K562 (cell line): ENCODE measurements at regions not wholly inside any gene's neighbourhood (a gene's known extent, or its start where the extent isn't known, plus 50 kb on each side); places are given as distances from the start of the nearest gene placed in this dataset.

ENCODE experiments used
- ATAC-seq: fragments of 200-7000 bp; cut with Tn5 transposase; 3 replicates; pipeline ENCODE4 v1.9.1; 2020; ENCODE audit warnings: moderate library complexity
- BruUV-seq: library from RNA; stranded (reverse); fragments of 400-500 nt; replicated peaks from 2 replicates; lab custom pipeline; 2021; lab: Mats Ljungman, UMichigan
- CTCF ChIA-PET: fragments of 300-600 bp; formaldehyde crosslinking; extraction: SDS; loops from one replicate; lab custom pipeline; 2021; ENCODE audit warnings: low intra/inter-chr PET ratio; lab: Yijun Ruan, JAX
- POLR2A ChIA-PET: fragments of 300-600, 350-650 bp; sonication (Branson Sonifier 250); formaldehyde crosslinking; extraction: SDS; loops from one replicate; lab custom pipeline; 2021; ENCODE audit warnings: antibody characterized with exemption, inconsistent platforms; lab: Yijun Ruan, JAX
- DNase-seq, 4 experiments: peaks; one replicate each; pipeline versions ENCODE4 v3.0.0 to v3.0.0-alpha.2; 2011 to 2018; ENCODE audit warnings: low spot score in 3 of 4, mixed read lengths in 3 of 4; ENCODE audit errors: extremely low read depth in 1 of 4
- FAIRE-seq: peaks from 2 replicates; lab custom pipeline; 2011; peaks lifted over from hg19 to GRCh38; lab: Jason Lieb, UNC
- H2AFZ ChIP-seq: 2 replicates; pipeline ENCODE4 v1.6.0; 2011; ENCODE audit warnings: low read depth, low read length, control low read depth, inconsistent platforms
- H3K27ac ChIP-seq: fragments of 200-600 bp; 3 replicates; pipeline ENCODE4 v1.8.0; 2011; ENCODE audit warnings: low read depth, mild to moderate bottlenecking, control low read depth, inconsistent platforms, low read length, moderate library complexity, mixed read lengths; ENCODE audit errors: extremely low read depth
- H3K27me3 ChIP-seq, 2 experiments: fragments of 300-600 bp in 1 of 2; 2 replicates in 1 of 2; 3 replicates in 1 of 2; pipeline versions ENCODE4 v1.6.0 to v1.8.0; 2011; ENCODE audit warnings: inconsistent platforms in 2 of 2, low read length in 2 of 2, mild to moderate bottlenecking in 1 of 2, mixed read lengths in 1 of 2, moderate library complexity in 1 of 2; ENCODE audit not compliant: control insufficient read depth in 2 of 2, insufficient read depth in 2 of 2
- H3K36me3 ChIP-seq: fragments of 300-600 bp; 3 replicates; pipeline ENCODE4 v1.8.0; 2011; ENCODE audit warnings: mild to moderate bottlenecking, low read length, inconsistent platforms; ENCODE audit not compliant: control insufficient read depth, insufficient read depth
- H3K4me1 ChIP-seq, 2 experiments: fragments of 200-600 bp in 1 of 2; replicated peaks in 1 of 2; 2 replicates in 1 of 2; 3 replicates in 1 of 2; pipeline versions ENCODE4 v1.5.1 to v1.8.0; 2011; ENCODE audit warnings: inconsistent platforms in 2 of 2, low read length in 2 of 2, mild to moderate bottlenecking in 1 of 2, mixed read lengths in 1 of 2, moderate library complexity in 1 of 2; ENCODE audit not compliant: control insufficient read depth in 2 of 2, insufficient read depth in 2 of 2
- H3K4me2 ChIP-seq: 2 replicates; pipeline ENCODE4 v1.6.1; 2011; ENCODE audit warnings: low read length, control low read depth, inconsistent platforms, mixed read lengths; ENCODE audit not compliant: insufficient read depth
- H3K4me3 ChIP-seq: fragments of 200-600 bp; sonication (generic), shearing (Covaris generic); 2 replicates; pipeline ENCODE4 v1.5.1; 2016; ENCODE audit warnings: control low read depth, inconsistent platforms
- H3K79me2 ChIP-seq: fragments of 200-600 bp; 3 replicates; pipeline ENCODE4 v1.8.0; 2011; ENCODE audit warnings: low read length, inconsistent platforms; ENCODE audit not compliant: control insufficient read depth, insufficient read depth
- H3K9ac ChIP-seq, 2 experiments: 2 replicates each; pipeline versions ENCODE4 v1.6.0 to v1.6.1; 2011; ENCODE audit warnings: low read depth in 2 of 2, low read length in 2 of 2, control low read depth in 1 of 2, inconsistent platforms in 1 of 2, mild to moderate bottlenecking in 1 of 2, mixed read lengths in 1 of 2; ENCODE audit not compliant: insufficient read depth in 1 of 2
- H3K9me1 ChIP-seq: one replicate; pipeline ENCODE4 v1.6.0; 2011; ENCODE audit warnings: inconsistent platforms, mild to moderate bottlenecking, low read length, moderate library complexity; ENCODE audit not compliant: control insufficient read depth, insufficient read depth
- H3K9me3 ChIP-seq: replicated peaks from 2 replicates; pipeline ENCODE4 v1.5.1; 2011; ENCODE audit warnings: low read depth, low read length, inconsistent platforms; ENCODE audit not compliant: control insufficient read depth, insufficient read depth
- H4K20me1 ChIP-seq: replicated peaks from 2 replicates; pipeline ENCODE4 v1.6.1; 2011; ENCODE audit warnings: low read length, inconsistent platforms, mixed read lengths; ENCODE audit not compliant: control insufficient read depth, insufficient read depth
- IFI16 ChIP-seq: fragments of 250-450 bp; sonication (Bioruptor Pico); IDR thresholded peaks from 2 replicates; pipeline ENCODE4 v2.1.2; 2022; ENCODE audit warnings: mild to moderate bottlenecking, inconsistent platforms
- YY1 ChIP-seq, 3 experiments: IDR thresholded peaks; 2 replicates each; pipeline ENCODE4 v1.6.1; 2011; ENCODE audit warnings: low read length in 2 of 3, mild to moderate bottlenecking in 2 of 3, moderate library complexity in 2 of 3, borderline replicate concordance in 1 of 3, control low read depth in 1 of 3, low read depth in 1 of 3; ENCODE audit not compliant: insufficient read depth in 3 of 3, insufficient replicate concordance in 2 of 3, control insufficient read depth in 1 of 3, insufficient read length in 1 of 3; ENCODE audit errors: extremely low read depth in 1 of 3
- ZNF175 ChIP-seq: fragments of 200-800 bp; sonication (Bioruptor generic); IDR thresholded peaks from 2 replicates; pipeline ENCODE4 v1.6.1; 2016; ENCODE audit warnings: low read depth, mild to moderate bottlenecking, missing genetic modification characterization, missing compliant biosample characterization
- WGBS: fragments of 100-300 bp; shearing (Covaris generic); methylation state at CpG from one replicate; pipeline ENCODE4 v1.1.6; 2016; ENCODE audit warnings: low coverage, mixed read lengths; ENCODE audit not compliant: insufficient coverage; ENCODE audit errors: missing lambda C conversion rate; 5-methylcytosine and 5-hydroxymethylcytosine counted together
- in situ Hi-C: fragments of 300-500 bp; cut with MboI; formaldehyde crosslinking; loops from 4 replicates; pipeline ENCODE4 v1.15.0; 2018; ENCODE audit warnings: inconsistent platforms, mixed read lengths
- intact Hi-C: fragments of 100-400 bp; cut with micrococcal nuclease; formaldehyde crosslinking; loops from 2 replicates; pipeline ENCODE4 v1.14.2; 2022
- TF ChIP-seq, protein P1 (sequence below): fragments of 250-450 bp; sonication (Bioruptor Pico); IDR thresholded peaks from 2 replicates; pipeline ENCODE4 v1.5.0; 2021; ENCODE audit warnings: mild to moderate bottlenecking, borderline replicate concordance
- TF ChIP-seq, protein P2 (sequence below): fragments of 450-650 bp; IDR thresholded peaks from 2 replicates; pipeline ENCODE4 v1.6.1; 2016; ENCODE audit warnings: antibody characterized with exemption

GRCh38 chr7:41568135-41568534 is 134.8 kb downstream of the INHBA start:
- 8% methylated on average over 1 of the region's 1 CpG for WGBS
- CTCF ChIA-PET = no interaction called here
- H3K9me3 ChIP-seq = no peaks in the 10 kb centered on the region; the same call in 1 of the 2 replicates

More at GRCh38 chr7:41568135-41568534, 134.8 kb downstream of the INHBA start:
- no TSS peak for BruUV-seq
- Histone ChIP-seq H3K27me3 (no peaks in the 10 kb centered on the region), H4K20me1 (no peaks in the 10 kb centered on the region), H3K4me2 (no peak overlapping the region), H3K9ac (no peak overlapping the region), H3K9me1 (no peaks in the 10 kb centered on the region), H3K27ac (no peak overlapping the region), H3K36me3 (no peaks in the 10 kb centered on the region)
- POLR2A ChIA-PET = no interaction called here
- DNase-seq (no peak), FAIRE-seq (no peak)
- TF ChIP-seq YY1 (IDR thresholded peaks at IDR 0.05; ENCODE audit: borderline replicate concordance in 1 of 3, control insufficient read depth in 1 of 3, extremely low read depth in 1 of 3, insufficient read depth in 3 of 3, insufficient read length in 1 of 3, insufficient replicate concordance in 2 of 3, low read depth in 1 of 3, low read length in 2 of 3) (no peak), IFI16 (CRISPR knock-in tag) (no peak), ZNF175 (CRISPR knock-in tag) (no peak)
- TF ChIP-seq, protein P1, sequence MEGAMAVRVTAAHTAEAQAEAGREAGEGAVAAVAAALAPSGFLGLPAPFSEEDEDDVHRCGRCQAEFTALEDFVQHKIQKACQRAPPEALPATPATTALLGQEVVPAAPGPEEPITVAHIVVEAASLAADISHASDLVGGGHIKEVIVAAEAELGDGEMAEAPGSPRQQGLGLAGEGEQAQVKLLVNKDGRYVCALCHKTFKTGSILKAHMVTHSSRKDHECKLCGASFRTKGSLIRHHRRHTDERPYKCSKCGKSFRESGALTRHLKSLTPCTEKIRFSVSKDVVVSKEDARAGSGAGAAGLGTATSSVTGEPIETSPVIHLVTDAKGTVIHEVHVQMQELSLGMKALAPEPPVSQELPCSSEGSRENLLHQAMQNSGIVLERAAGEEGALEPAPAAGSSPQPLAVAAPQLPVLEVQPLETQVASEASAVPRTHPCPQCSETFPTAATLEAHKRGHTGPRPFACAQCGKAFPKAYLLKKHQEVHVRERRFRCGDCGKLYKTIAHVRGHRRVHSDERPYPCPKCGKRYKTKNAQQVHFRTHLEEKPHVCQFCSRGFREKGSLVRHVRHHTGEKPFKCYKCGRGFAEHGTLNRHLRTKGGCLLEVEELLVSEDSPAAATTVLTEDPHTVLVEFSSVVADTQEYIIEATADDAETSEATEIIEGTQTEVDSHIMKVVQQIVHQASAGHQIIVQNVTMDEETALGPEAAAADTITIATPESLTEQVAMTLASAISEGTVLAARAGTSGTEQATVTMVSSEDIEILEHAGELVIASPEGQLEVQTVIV = no peak
- TF ChIP-seq, protein P2, sequence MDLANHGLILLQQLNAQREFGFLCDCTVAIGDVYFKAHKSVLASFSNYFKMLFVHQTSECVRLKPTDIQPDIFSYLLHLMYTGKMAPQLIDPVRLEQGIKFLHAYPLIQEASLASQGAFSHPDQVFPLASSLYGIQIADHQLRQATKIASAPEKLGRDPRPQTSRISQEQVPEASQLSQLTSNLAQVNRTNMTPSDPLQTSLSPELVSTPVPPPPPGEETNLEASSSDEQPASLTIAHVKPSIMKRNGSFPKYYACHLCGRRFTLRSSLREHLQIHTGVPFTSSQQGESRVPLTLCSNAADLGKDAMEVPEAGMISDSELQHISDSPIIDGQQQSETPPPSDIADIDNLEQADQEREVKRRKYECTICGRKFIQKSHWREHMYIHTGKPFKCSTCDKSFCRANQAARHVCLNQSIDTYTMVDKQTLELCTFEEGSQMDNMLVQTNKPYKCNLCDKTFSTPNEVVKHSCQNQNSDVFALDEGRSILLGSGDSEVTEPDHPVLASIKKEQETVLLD = no peak
- TF ChIP-seq, all 486 proteins: peak for 0
- no peaks in the 10 kb centered on the region for H3K4me1 ChIP-seq
- no peaks in the 10 kb centered on the region for H3K79me2 ChIP-seq
- in situ Hi-C loops (no loop called here), intact Hi-C loops (no loop called here)
- no peak overlapping the region for H2AFZ ChIP-seq
- no peak for ATAC-seq
- no peak overlapping the region for H3K4me3 ChIP-seq
